ENCODE measurements at regions not wholly inside any gene's neighbourhood (a gene's known extent, or its start where the extent isn't known, plus 50 kb on each side); places are given as distances from the start of the nearest gene placed in this dataset.
"Not testable (repeated sequence)": the region's sequence is repeated elsewhere in the genome, so short reads cannot be mapped to it uniquely, and the experiment has no call there.

- intact Hi-C loops (cut with DNase I): no loop called here
- Histone ChIP-seq H3K27me3 (no peaks in the 10 kb centered on the region), H3K4me1 (no peaks in the 10 kb centered on the region), H3K36me3 (no peaks in the 10 kb centered on the region), H3K4me3 (no peak overlapping the region), H3K9me3 (no peaks in the 10 kb centered on the region), H3K27ac (no peak overlapping the region), H3K9ac (ENCODE audit: low read depth in 2 of 2, low read length in 2 of 2) (no peak overlapping the region)
- no peak for DNase-seq
- TF ChIP-seq CTCF (IDR thresholded peaks at IDR 0.05): no peak
Measured at GRCh38 chr7:4486907-4487306, 195.2 kb upstream of the FOXK1 start.

GRCh38 chr7:4496911-4497310, 185.2 kb upstream of the FOXK1 start:
- H3K27ac ChIP-seq; H3K4me1 ChIP-seq; DNase-seq; H3K4me3 ChIP-seq; H3K36me3 ChIP-seq; intact Hi-C loops (cut with DNase I); H3K9me3 ChIP-seq; H3K9ac ChIP-seq (ENCODE audit: low read depth in 2 of 2, low read length in 2 of 2); H3K27me3 ChIP-seq: not testable (repeated sequence)

- no peaks in the 10 kb centered on the region for H3K36me3 ChIP-seq
- H3K4me1 ChIP-seq: no peaks in the 10 kb centered on the region
- intact Hi-C loops (cut with DNase I): no loop called here
- no peak overlapping the region for H3K4me3 ChIP-seq
- TF ChIP-seq CTCF (IDR thresholded peaks at IDR 0.05): no peak
- no peaks in the 10 kb centered on the region for H3K27me3 ChIP-seq
- DNase-seq: no peak
- no peaks in the 10 kb centered on the region for H3K9me3 ChIP-seq
- H3K27ac ChIP-seq: no peak overlapping the region
- no peak overlapping the region for H3K9ac ChIP-seq (ENCODE audit: low read depth in 2 of 2, low read length in 2 of 2)
Measured at GRCh38 chr7:4500812-4501211, 181.3 kb upstream of the FOXK1 start.

GRCh38 chr7:4507886-4508285, 174.2 kb upstream of the FOXK1 start:
- intact Hi-C loops (cut with DNase I); H3K9me3 ChIP-seq; H3K4me1 ChIP-seq; H3K36me3 ChIP-seq; H3K4me3 ChIP-seq; H3K27me3 ChIP-seq; H3K9ac ChIP-seq (ENCODE audit: low read depth in 2 of 2, low read length in 2 of 2); DNase-seq; H3K27ac ChIP-seq: not testable (repeated sequence)

- no peak overlapping the region for H3K27ac ChIP-seq
- H3K36me3 ChIP-seq: no peaks in the 10 kb centered on the region
- intact Hi-C loops (cut with DNase I): no loop called here
- no peaks in the 10 kb centered on the region for H3K4me1 ChIP-seq
- no peak for DNase-seq
- H3K9ac ChIP-seq (ENCODE audit: low read depth in 2 of 2, low read length in 2 of 2): no peak overlapping the region
- no peaks in the 10 kb centered on the region for H3K27me3 ChIP-seq
- no peaks in the 10 kb centered on the region for H3K9me3 ChIP-seq
- TF ChIP-seq CTCF (IDR thresholded peaks at IDR 0.05): no peak
- H3K4me3 ChIP-seq: no peak overlapping the region
Measured at GRCh38 chr7:4513450-4513849, 168.6 kb upstream of the FOXK1 start.

GRCh38 chr7:4519819-4520520, 162.1 kb upstream of the FOXK1 start:
- DNase-seq: no peak
- intact Hi-C loops (cut with DNase I): no loop called here
- Histone ChIP-seq H3K4me3 (no peak overlapping the region), H3K36me3 (no peaks in the 10 kb centered on the region), H3K9me3 (no peaks in the 10 kb centered on the region), H3K9ac (ENCODE audit: low read depth in 2 of 2, low read length in 2 of 2) (no peak overlapping the region), H3K4me1 (no peaks in the 10 kb centered on the region), H3K27ac (no peak overlapping the region), H3K27me3 (no peaks in the 10 kb centered on the region)
- no peak for TF ChIP-seq CTCF (IDR thresholded peaks at IDR 0.05)
